ENCODE measurements at regions not wholly inside any gene's neighbourhood (a gene's known extent, or its start where the extent isn't known, plus 50 kb on each side); places are given as distances from the start of the nearest gene placed in this dataset.

DNA sequence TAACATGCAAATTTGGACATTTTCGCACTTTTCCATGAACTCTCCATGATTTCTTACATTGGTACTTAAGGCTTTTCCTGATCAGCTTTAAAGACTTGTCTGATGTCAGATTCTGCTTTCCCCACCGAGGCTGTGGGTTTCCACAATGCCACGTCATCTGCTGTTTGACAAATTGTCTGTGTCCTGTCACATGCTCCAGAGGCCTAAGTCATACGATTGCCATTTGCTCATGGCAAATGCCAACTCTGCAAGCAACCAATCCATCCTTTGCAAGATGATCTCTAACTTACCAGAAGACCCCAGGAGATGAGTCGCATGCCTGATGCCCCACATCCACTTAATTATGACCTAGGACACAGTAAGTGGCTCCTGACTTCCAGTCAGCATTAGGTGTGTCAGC is 556.5 kb downstream of the BMP2 start:
- TF ChIP-seq, protein P1, sequence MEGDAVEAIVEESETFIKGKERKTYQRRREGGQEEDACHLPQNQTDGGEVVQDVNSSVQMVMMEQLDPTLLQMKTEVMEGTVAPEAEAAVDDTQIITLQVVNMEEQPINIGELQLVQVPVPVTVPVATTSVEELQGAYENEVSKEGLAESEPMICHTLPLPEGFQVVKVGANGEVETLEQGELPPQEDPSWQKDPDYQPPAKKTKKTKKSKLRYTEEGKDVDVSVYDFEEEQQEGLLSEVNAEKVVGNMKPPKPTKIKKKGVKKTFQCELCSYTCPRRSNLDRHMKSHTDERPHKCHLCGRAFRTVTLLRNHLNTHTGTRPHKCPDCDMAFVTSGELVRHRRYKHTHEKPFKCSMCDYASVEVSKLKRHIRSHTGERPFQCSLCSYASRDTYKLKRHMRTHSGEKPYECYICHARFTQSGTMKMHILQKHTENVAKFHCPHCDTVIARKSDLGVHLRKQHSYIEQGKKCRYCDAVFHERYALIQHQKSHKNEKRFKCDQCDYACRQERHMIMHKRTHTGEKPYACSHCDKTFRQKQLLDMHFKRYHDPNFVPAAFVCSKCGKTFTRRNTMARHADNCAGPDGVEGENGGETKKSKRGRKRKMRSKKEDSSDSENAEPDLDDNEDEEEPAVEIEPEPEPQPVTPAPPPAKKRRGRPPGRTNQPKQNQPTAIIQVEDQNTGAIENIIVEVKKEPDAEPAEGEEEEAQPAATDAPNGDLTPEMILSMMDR (conservative IDR thresholded peaks at IDR 0.05): no peak
- H3K27ac ChIP-seq: no peak overlapping the region

DNA sequence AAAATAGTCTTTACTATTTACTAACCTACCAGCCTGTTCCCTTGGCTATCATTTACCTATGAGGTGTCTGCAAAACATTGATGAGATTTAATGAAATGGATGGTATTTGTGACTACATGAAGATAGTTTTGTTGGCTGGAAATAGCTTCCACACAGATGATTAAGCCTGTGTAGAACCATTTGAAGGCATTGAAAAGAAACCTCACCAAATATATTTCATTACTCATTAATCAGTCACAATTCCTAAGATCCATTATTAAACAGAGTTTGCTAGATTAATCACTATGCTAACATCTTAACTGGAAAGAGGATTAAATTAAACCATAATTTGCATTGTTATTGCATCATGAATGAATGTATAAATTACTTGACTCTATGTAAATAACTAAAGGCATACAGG is 560.3 kb downstream of the BMP2 start:
- H3K27ac ChIP-seq: no peak overlapping the region
- TF ChIP-seq, protein P1 (conservative IDR thresholded peaks at IDR 0.05): no peak

DNA sequence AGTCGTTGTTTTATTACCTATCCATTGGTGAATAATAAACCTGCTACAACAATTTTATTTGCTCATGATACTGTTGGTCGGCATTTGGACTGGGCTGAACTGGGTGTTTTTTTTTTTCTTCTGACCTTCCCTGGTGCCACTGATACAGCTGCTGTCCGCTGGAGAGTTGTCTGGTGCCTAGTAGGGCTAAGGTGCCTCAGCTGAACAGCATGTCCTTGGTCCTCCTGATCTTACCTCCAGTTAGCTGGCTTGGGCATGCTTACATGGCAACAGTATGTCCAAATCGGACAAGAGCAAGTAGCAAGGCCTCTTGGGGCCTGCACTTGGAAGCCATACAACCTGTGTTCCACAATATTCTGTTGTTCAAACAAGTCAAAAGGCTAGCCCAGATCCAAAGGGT is 563.4 kb downstream of the BMP2 start:
- TF ChIP-seq, protein P1 (conservative IDR thresholded peaks at IDR 0.05): no peak
- H3K27ac ChIP-seq: no peak overlapping the region

DNA sequence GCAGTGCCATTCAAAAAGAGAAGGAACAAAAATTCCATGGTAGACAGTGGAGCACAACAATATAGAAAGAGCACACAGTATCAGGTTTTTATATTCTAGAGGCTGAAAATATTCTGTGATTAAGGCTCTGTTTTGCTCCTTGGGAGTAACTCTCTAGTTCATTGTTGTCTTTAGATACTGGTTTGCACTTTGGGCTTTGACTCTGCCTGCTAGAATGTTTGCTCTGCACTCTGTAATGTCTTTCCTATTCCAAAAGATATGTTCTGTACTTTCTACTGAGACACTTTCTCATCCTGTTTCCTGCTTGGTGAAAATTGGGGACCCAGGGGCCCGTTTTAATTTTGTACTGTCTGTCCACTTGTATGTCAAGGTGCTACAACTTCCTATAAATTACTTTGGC is 564.7 kb downstream of the BMP2 start:
- H3K27ac ChIP-seq: no peak overlapping the region
- TF ChIP-seq, protein P1 (conservative IDR thresholded peaks at IDR 0.05): no peak

DNA sequence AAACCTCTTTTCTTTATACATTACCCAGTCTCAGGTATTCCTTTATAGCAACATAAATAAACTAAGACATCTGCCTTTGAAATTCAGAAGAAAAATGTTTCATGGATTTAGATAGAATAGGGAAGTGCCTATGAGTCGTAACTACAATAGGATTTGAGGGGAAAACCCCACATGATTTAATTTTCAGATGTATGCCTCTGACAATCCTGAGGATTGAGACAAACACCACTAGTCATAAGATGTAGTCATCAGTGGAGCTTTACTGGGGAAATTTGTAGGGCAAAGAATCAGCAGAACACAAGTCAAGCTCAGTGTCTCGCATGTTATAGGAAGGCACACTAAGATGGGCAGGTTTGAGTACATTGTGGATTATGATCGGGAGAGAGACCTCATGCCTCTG is 566.4 kb downstream of the BMP2 start:
- TF ChIP-seq, protein P1 (conservative IDR thresholded peaks at IDR 0.05): no peak
- no peak overlapping the region for H3K27ac ChIP-seq

DNA sequence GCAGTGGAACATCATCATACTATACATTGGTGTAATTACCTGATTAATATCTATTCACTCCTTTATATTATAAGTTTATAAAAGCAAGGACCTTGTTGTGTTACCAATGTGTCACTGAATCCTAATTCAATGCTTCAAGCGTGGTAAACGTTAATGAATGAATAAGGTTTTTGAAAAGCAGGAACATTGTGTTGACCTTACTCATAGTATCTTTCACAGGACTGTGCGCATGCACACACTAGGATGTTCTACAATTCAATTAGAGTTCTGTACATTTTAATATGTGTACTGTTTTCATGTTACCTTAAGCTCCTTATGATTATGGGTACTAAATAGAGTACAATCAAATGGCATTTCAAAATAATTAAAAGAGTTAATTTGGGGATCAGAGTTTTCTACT is 578.5 kb downstream of the BMP2 start:
- H3K27ac ChIP-seq: no peak overlapping the region
- TF ChIP-seq, protein P1 (conservative IDR thresholded peaks at IDR 0.05): no peak

DNA sequence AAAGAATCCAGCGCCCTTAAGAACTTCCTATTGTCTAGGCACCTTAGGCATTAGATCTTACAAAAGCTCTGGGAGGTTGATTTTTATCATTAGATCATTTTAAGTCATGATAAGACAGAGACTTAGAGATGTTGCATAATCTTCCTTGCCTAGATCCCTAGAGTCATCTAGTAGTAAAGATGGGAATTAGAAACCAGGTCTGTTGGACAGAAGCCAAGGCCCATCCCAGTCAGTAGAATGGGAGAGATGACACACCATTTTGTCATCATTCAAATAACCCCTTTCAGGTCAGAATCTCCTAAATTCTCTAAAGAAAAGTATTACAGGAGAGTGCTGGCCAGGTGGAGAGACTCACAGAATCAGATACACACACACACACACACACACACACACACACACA is 579.1 kb downstream of the BMP2 start:
- TF ChIP-seq, protein P1 (conservative IDR thresholded peaks at IDR 0.05): no peak
- H3K27ac ChIP-seq: no peak overlapping the region

DNA sequence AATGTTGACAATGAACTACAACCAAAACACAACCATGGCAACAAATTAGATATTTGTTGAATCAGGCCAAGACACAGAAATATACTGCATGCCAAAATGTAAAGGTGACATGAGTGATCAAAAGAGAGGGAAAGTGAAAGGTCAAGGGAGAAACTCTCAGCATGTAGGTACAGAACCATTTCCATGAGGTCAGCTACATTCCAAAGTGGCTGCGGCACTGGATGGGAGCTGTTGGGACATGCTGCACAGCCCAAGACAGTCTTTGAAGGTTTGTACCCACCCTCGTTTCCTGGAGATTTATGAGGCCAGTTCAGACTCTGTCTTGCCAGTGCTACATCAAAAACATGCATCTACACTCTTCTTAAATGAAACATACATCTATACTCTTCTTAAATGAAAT is 579.9 kb downstream of the BMP2 start:
- TF ChIP-seq, protein P1 (conservative IDR thresholded peaks at IDR 0.05): no peak
- no peak overlapping the region for H3K27ac ChIP-seq
